Coronary artery (tissue), 2 donors: ENCODE measurements at regions not wholly inside any gene's neighbourhood (a gene's known extent, or its start where the extent isn't known, plus 50 kb on each side); places are given as distances from the start of the nearest gene placed in this dataset.
"Not testable (repeated sequence)": the region's sequence is repeated elsewhere in the genome, so short reads cannot be mapped to it uniquely, and the experiment has no call there.

Experiments
- DNase-seq: peaks from one replicate; pipeline ENCODE4 v3.0.0-alpha.2; 2017; ENCODE audit warnings: low spot score
- H3K27ac ChIP-seq, 2 donors: fragments of 200-600 bp; sonication (generic); one replicate each; pipeline ENCODE4 v1.5.1; 2016 to 2019
- H3K4me3 ChIP-seq: fragments of 200-600 bp; sonication (generic); 2 replicates; pipeline ENCODE4 v1.5.1; 2016; ENCODE audit warnings: mild to moderate bottlenecking, moderate library complexity
- TF ChIP-seq, protein P1 (sequence below): fragments of 200-600 bp; sonication (generic); IDR thresholded peaks from one replicate; pipeline ENCODE4 v1.5.1; 2019; ENCODE audit warnings: antibody characterized with exemption

- no peak for DNase-seq
- Histone ChIP-seq H3K27ac (no peak overlapping the region), H3K4me3 (no peak overlapping the region)
- TF ChIP-seq, protein P1, sequence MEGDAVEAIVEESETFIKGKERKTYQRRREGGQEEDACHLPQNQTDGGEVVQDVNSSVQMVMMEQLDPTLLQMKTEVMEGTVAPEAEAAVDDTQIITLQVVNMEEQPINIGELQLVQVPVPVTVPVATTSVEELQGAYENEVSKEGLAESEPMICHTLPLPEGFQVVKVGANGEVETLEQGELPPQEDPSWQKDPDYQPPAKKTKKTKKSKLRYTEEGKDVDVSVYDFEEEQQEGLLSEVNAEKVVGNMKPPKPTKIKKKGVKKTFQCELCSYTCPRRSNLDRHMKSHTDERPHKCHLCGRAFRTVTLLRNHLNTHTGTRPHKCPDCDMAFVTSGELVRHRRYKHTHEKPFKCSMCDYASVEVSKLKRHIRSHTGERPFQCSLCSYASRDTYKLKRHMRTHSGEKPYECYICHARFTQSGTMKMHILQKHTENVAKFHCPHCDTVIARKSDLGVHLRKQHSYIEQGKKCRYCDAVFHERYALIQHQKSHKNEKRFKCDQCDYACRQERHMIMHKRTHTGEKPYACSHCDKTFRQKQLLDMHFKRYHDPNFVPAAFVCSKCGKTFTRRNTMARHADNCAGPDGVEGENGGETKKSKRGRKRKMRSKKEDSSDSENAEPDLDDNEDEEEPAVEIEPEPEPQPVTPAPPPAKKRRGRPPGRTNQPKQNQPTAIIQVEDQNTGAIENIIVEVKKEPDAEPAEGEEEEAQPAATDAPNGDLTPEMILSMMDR, result no peak
These were observed 251.2 kb upstream of the SGCG start for GRCh38 chr13:22929381-22930126.

- TF ChIP-seq, protein P1, result no peak
- DNase-seq, result no peak
- Histone ChIP-seq H3K27ac (no peak overlapping the region), H3K4me3 (no peak overlapping the region)
These were observed 249.2 kb upstream of the SGCG start for GRCh38 chr13:22931576-22931975.

- not testable (repeated sequence) for H3K27ac ChIP-seq, DNase-seq, H3K4me3 ChIP-seq
These were observed 248.0 kb upstream of the SGCG start for GRCh38 chr13:22932632-22933412.

- DNase-seq, result no peak
- TF ChIP-seq, protein P1, result no peak
- H3K27ac ChIP-seq, result no peak overlapping the region
- H3K4me3 ChIP-seq, result no peak overlapping the region
These were observed 247.1 kb upstream of the SGCG start for GRCh38 chr13:22933571-22934181.

- no peak for DNase-seq
- no peak overlapping the region for H3K27ac ChIP-seq
- H3K4me3 ChIP-seq, result no peak overlapping the region
- TF ChIP-seq, protein P1, result no peak
These were observed 245.8 kb upstream of the SGCG start for GRCh38 chr13:22934744-22935523.

- Histone ChIP-seq H3K27ac (no peak overlapping the region), H3K4me3 (no peak overlapping the region)
- TF ChIP-seq, protein P1, result no peak
- no peak for DNase-seq
These were observed 244.6 kb upstream of the SGCG start for GRCh38 chr13:22936228-22936627.

GRCh38 chr13:22937241-22937640 is 243.5 kb upstream of the SGCG start:
- DNase-seq, result no peak

More at GRCh38 chr13:22937241-22937640, 243.5 kb upstream of the SGCG start:
- no peak overlapping the region for H3K4me3 ChIP-seq
- no peak overlapping the region for H3K27ac ChIP-seq
- TF ChIP-seq, protein P1, result no peak
